HL-60 (cell line): ENCODE measurements at regions not wholly inside any gene's neighbourhood (a gene's known extent, or its start where the extent isn't known, plus 50 kb on each side); places are given as distances from the start of the nearest gene placed in this dataset.

Experiments used
- CTCF ChIP-seq: IDR thresholded peaks from one replicate; pipeline ENCODE4 v1.5.1; 2011; ENCODE audit warnings: low read length, control low read depth, inconsistent platforms; ENCODE audit not compliant: insufficient read depth
- REST ChIP-seq: IDR thresholded peaks from 2 replicates; pipeline ENCODE4 v1.6.1; 2012; ENCODE audit warnings: low read depth; ENCODE audit not compliant: insufficient replicate concordance
- SPI1 ChIP-seq: IDR thresholded peaks from 2 replicates; pipeline ENCODE4 v1.6.1; 2012; ENCODE audit warnings: low read depth, mild to moderate bottlenecking, borderline replicate concordance

- TF ChIP-seq REST (no peak), CTCF (no peak), SPI1 (no peak)
Measured at GRCh38 chr3:83515123-83515522, 1443.7 kb upstream of the CADM2 start.
